RWPE2 (cell line): ENCODE measurements at regions not wholly inside any gene's neighbourhood (a gene's known extent, or its start where the extent isn't known, plus 50 kb on each side); places are given as distances from the start of the nearest gene placed in this dataset.

ENCODE experiments used
- ATAC-seq: fragments of 200-7000 bp; cut with Tn5 transposase; 3 replicates; pipeline ENCODE4 v1.9.1; 2021; ENCODE audit warnings: low read depth
- DNase-seq: peaks from one replicate; pipeline ENCODE4 v3.0.0-alpha.2; 2020; ENCODE audit warnings: low spot score
- H3K27ac ChIP-seq: fragments of 450-650 bp; 2 replicates; pipeline ENCODE4 v1.5.1; 2017; ENCODE audit warnings: mild to moderate bottlenecking; ENCODE audit not compliant: poor library complexity, severe bottlenecking
- H3K27me3 ChIP-seq: fragments of 250-450 bp; sonication (Bioruptor Pico); 2 replicates; pipeline ENCODE4 v1.5.1; 2021; ENCODE audit warnings: mild to moderate bottlenecking, moderate library complexity; ENCODE audit not compliant: insufficient read depth, poor library complexity, severe bottlenecking
- H3K36me3 ChIP-seq: fragments of 250-450 bp; sonication (Bioruptor Pico); 2 replicates; pipeline ENCODE4 v1.5.1; 2020; ENCODE audit warnings: low read depth, mild to moderate bottlenecking, moderate library complexity
- H3K4me1 ChIP-seq: fragments of 250-450 bp; sonication (Bioruptor Pico); 2 replicates; pipeline ENCODE4 v1.5.1; 2021; ENCODE audit warnings: mild to moderate bottlenecking, moderate library complexity; ENCODE audit not compliant: insufficient read depth, poor library complexity, severe bottlenecking
- H3K4me3 ChIP-seq: fragments of 250-450 bp; sonication (Bioruptor Pico); 2 replicates; pipeline ENCODE4 v1.5.1; 2021; ENCODE audit warnings: mild to moderate bottlenecking, moderate library complexity; ENCODE audit not compliant: severe bottlenecking
- H3K9me3 ChIP-seq: fragments of 250-450 bp; sonication (Bioruptor Pico); 2 replicates; pipeline ENCODE4 v1.5.1; 2021; ENCODE audit warnings: mild to moderate bottlenecking, moderate library complexity; ENCODE audit not compliant: severe bottlenecking
- CTCF ChIP-seq: fragments of 450-650 bp; IDR thresholded peaks from one replicate; pipeline ENCODE4 v1.5.1; 2017; ENCODE audit warnings: mild to moderate bottlenecking, moderate library complexity; ENCODE audit not compliant: poor library complexity, severe bottlenecking

GRCh38 chr14:32004300-32004699 is 72.8 kb upstream of the ARHGAP5 start:
- TF ChIP-seq CTCF = peak; percentile 5
- Histone ChIP-seq H3K4me1 (peaks cover 25% of the 10 kb centered on the region), H3K36me3 (no peaks in the 10 kb centered on the region), H3K27ac (no peak overlapping the region), H3K27me3 (no peaks in the 10 kb centered on the region), H3K9me3 (no peaks in the 10 kb centered on the region), H3K4me3 (no peak overlapping the region)
- no peak for DNase-seq
- peak; percentile 44; the same call in 2 of the 3 replicates for ATAC-seq

GRCh38 chr14:32005628-32006027 is 71.5 kb upstream of the ARHGAP5 start:
- ATAC-seq (no peak), DNase-seq (no peak)
- TF ChIP-seq CTCF = no peak
- Histone ChIP-seq H3K9me3 (no peaks in the 10 kb centered on the region), H3K36me3 (no peaks in the 10 kb centered on the region), H3K27me3 (no peaks in the 10 kb centered on the region), H3K4me3 (no peak overlapping the region), H3K27ac (peak overlapping the region; percentile 60), H3K4me1 (peaks cover 31% of the 10 kb centered on the region)

- H3K4me1 ChIP-seq = peaks cover 40% of the 10 kb centered on the region
- no peaks in the 10 kb centered on the region for H3K36me3 ChIP-seq
- ATAC-seq (peak; percentile 48), DNase-seq (no peak)
- H3K4me3 ChIP-seq = no peak overlapping the region
- H3K27ac ChIP-seq = peak overlapping the region; percentile 60
- TF ChIP-seq CTCF = no peak
- no peaks in the 10 kb centered on the region for H3K27me3 ChIP-seq
- no peaks in the 10 kb centered on the region for H3K9me3 ChIP-seq
Observed at GRCh38 chr14:32006263-32007110, 70.6 kb upstream of the ARHGAP5 start.

GRCh38 chr14:32007755-32008362 is 69.2 kb upstream of the ARHGAP5 start:
- ATAC-seq = no peak
- H3K27me3 ChIP-seq = no peaks in the 10 kb centered on the region
- no peak overlapping the region for H3K4me3 ChIP-seq
- peaks cover 49% of the 10 kb centered on the region for H3K4me1 ChIP-seq
- H3K36me3 ChIP-seq = no peaks in the 10 kb centered on the region
- H3K9me3 ChIP-seq = no peaks in the 10 kb centered on the region
- no peak for DNase-seq
- no peak for TF ChIP-seq CTCF
- H3K27ac ChIP-seq = peak overlapping the region; percentile 60
